ENCODE measurements at regions not wholly inside any gene's neighbourhood (a gene's known extent, or its start where the extent isn't known, plus 50 kb on each side); places are given as distances from the start of the nearest gene placed in this dataset.

- Mint-ChIP-seq H3K36me3 (no peaks in the 10 kb centered on the region), H3K27me3 (ENCODE audit: low read depth) (no peaks in the 10 kb centered on the region), H3K27ac (no peak overlapping the region), H3K4me3 (no peak overlapping the region), H3K4me1 (peaks cover 3% of the 10 kb centered on the region), H3K9me3 (peaks cover 9% of the 10 kb centered on the region)
- no peak for TF ChIP-seq CTCF (IDR thresholded peaks at IDR 0.05; ENCODE audit: unreplicated experiment)
- no peak for DNase-seq (ENCODE audit: low spot score in 2 of 2, unreplicated experiment in 2 of 2)
These were observed 54.9 kb upstream of the ANTXR2 start for GRCh38 chr4:80127870-80128419.

GRCh38 chr4:80126435-80126834 lies 53.4 kb upstream of the ANTXR2 start:
- H3K4me3 Mint-ChIP-seq = no peak overlapping the region
- no peak for TF ChIP-seq CTCF (IDR thresholded peaks at IDR 0.05; ENCODE audit: unreplicated experiment)
- no peaks in the 10 kb centered on the region for H3K27me3 Mint-ChIP-seq (ENCODE audit: low read depth)
- no peak overlapping the region for H3K27ac Mint-ChIP-seq
- H3K9me3 Mint-ChIP-seq = peaks cover 9% of the 10 kb centered on the region
- DNase-seq (ENCODE audit: low spot score in 2 of 2, unreplicated experiment in 2 of 2) = no peak
- H3K36me3 Mint-ChIP-seq = no peaks in the 10 kb centered on the region
- no peaks in the 10 kb centered on the region for H3K4me1 Mint-ChIP-seq

- no peaks in the 10 kb centered on the region for H3K4me1 Mint-ChIP-seq
- DNase-seq (ENCODE audit: low spot score in 2 of 2, unreplicated experiment in 2 of 2) = no peak
- no peaks in the 10 kb centered on the region for H3K36me3 Mint-ChIP-seq
- H3K27me3 Mint-ChIP-seq (ENCODE audit: low read depth) = no peaks in the 10 kb centered on the region
- no peak overlapping the region for H3K27ac Mint-ChIP-seq
- no peak overlapping the region for H3K4me3 Mint-ChIP-seq
- TF ChIP-seq CTCF (IDR thresholded peaks at IDR 0.05; ENCODE audit: unreplicated experiment) = peak; percentile 31
- H3K9me3 Mint-ChIP-seq = peaks cover 9% of the 10 kb centered on the region
These were observed 52.5 kb upstream of the ANTXR2 start for GRCh38 chr4:80125252-80126177.

DNA sequence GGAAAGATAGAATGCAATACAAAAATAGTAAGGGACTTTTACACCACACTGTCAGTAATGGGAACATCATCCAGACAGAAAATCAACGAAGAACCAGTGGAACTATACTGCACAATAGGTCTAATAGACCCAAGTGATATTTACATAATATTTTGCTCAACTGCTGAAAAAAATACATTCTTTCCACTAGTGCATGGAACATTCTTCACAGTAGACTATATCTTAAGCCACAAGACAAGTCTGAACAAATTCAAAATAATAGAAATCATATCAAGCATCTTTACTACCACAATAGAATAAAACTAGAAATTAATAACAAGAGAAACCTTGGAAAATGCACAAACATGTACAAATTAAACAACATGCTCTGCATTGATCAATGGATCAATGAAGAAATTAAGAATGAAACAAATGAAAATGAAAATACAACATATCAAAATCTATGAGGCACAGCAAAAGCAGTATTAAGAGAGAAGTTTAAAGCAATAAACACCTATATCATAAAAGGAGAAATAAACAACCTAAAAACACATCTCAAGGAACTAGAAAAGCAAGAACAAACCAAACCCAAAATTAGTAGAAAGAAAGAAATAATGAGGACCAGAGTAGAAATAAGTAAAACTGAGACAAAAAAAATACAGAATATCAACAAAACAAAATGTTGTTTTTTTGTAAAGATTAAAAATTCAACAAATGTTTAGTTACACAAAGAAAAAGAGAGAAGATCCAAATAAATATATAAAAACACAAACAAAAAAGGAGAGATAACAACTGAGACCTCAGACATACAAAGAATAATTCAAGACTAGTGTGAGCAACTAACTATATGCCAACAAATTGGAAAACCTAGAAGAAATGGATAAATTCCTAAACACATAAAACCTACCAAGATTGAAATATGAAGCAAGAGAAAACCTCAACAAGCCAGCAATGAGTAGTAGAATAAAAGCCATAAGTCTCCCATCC lies 51.5 kb upstream of the ANTXR2 start:
- Mint-ChIP-seq H3K27ac (no peak overlapping the region), H3K4me3 (no peak overlapping the region), H3K9me3 (peaks cover 9% of the 10 kb centered on the region), H3K4me1 (no peaks in the 10 kb centered on the region), H3K27me3 (ENCODE audit: low read depth) (no peaks in the 10 kb centered on the region), H3K36me3 (no peaks in the 10 kb centered on the region)
- DNase-seq (ENCODE audit: low spot score in 2 of 2, unreplicated experiment in 2 of 2) = no peak
- TF ChIP-seq CTCF (IDR thresholded peaks at IDR 0.05; ENCODE audit: unreplicated experiment) = no peak

Data from mesothelial cell of epicardium (in vitro differentiated cells).